NCI-H748 (cell line): ENCODE measurements at regions not wholly inside any gene's neighbourhood (a gene's known extent, or its start where the extent isn't known, plus 50 kb on each side); places are given as distances from the start of the nearest gene placed in this dataset.
A peak's percentile ranks its signal among the peaks of the same experiment; 100 is the strongest.

Experiments used
- DNase-seq: peaks from one replicate; lab custom pipeline; 2025; ENCODE audit not compliant: unreplicated experiment; lab: John Stamatoyannopoulos, UW

- DNase-seq, result no peak
Observed at GRCh38 chr1:168782559-168783116, 53.6 kb upstream of the DPT start.

- DNase-seq, result no peak
Observed at GRCh38 chr1:168783458-168784210, 54.6 kb upstream of the DPT start.

GRCh38 chr1:168786476-168787330 lies 57.7 kb upstream of the DPT start:
- DNase-seq, result peak; percentile 74

GRCh38 chr1:168788258-168788657 lies 59.3 kb upstream of the DPT start:
- DNase-seq, result no peak

GRCh38 chr1:168789501-168789900 lies 60.5 kb upstream of the DPT start:
- no peak for DNase-seq

GRCh38 chr1:168792142-168792541 lies 63.1 kb upstream of the DPT start:
- DNase-seq, result no peak

GRCh38 chr1:168792592-168793125 lies 63.7 kb upstream of the DPT start:
- no peak for DNase-seq

- no peak for DNase-seq
Observed at GRCh38 chr1:168794057-168794456, 65.1 kb upstream of the DPT start.

- no peak for DNase-seq
Observed at GRCh38 chr1:168795681-168796080, 66.7 kb upstream of the DPT start.

GRCh38 chr1:168799927-168800605 lies 71.1 kb upstream of the DPT start:
- no peak for DNase-seq

GRCh38 chr1:168801032-168801745 lies 72.2 kb upstream of the DPT start:
- DNase-seq, result no peak

GRCh38 chr1:168803806-168804510 lies 75.0 kb upstream of the DPT start:
- DNase-seq, result peak; percentile 51

GRCh38 chr1:168806952-168807351 lies 77.9 kb upstream of the DPT start:
- DNase-seq, result no peak

GRCh38 chr1:168811176-168811575 lies 82.2 kb upstream of the DPT start:
- DNase-seq, result no peak

GRCh38 chr1:168819668-168820067 lies 90.7 kb upstream of the DPT start:
- no peak for DNase-seq

GRCh38 chr1:168821434-168821833 lies 92.4 kb upstream of the DPT start:
- DNase-seq, result no peak

- no peak for DNase-seq
Observed at GRCh38 chr1:168822911-168823310, 93.9 kb upstream of the DPT start.

- DNase-seq, result no peak
Observed at GRCh38 chr1:168823988-168824387, 95.0 kb upstream of the DPT start.

GRCh38 chr1:168824418-168825065 lies 95.5 kb upstream of the DPT start:
- no peak for DNase-seq
